HG03521 (cell line): ENCODE measurements at regions not wholly inside any gene's neighbourhood (a gene's known extent, or its start where the extent isn't known, plus 50 kb on each side); places are given as distances from the start of the nearest gene placed in this dataset.
"Not testable (repeated sequence)": the region's sequence is repeated elsewhere in the genome, so short reads cannot be mapped to it uniquely, and the experiment has no call there.

ENCODE experiments used
- ATAC-seq: cut with Tn5 transposase; IDR thresholded peaks from one replicate; pipeline ENCODE4 v1.9.1; 2021; ENCODE audit warnings: mild to moderate bottlenecking, moderate library complexity; ENCODE audit not compliant: unreplicated experiment

- ATAC-seq, result no peak
Measured at GRCh38 chr2:72078773-72079172, 68.9 kb downstream of the CYP26B1 start.

GRCh38 chr2:72077702-72078169 is 69.9 kb downstream of the CYP26B1 start:
- no peak for ATAC-seq

GRCh38 chr2:72073373-72073772 is 74.3 kb downstream of the CYP26B1 start:
- ATAC-seq, result not testable (repeated sequence)

GRCh38 chr2:72064197-72064596 is 83.5 kb downstream of the CYP26B1 start:
- ATAC-seq, result not testable (repeated sequence)

DNA sequence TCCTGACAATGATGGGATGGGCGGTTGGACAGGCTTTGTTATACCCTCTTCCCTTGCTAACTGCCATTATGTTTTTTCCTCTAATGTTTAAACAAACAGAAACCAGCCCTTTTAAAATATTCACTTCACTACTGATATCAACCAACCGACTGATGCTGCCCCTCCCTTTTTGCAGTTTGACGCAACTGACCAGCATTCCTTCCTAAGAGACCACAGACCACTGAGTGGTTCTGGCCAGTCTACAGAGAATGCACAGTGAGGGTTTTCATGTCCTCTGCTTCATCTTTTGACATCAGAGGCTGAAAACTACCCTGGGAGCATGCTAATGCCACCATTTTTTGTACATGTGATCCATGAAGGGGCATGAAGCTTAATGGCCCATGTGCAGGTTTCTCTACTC is 85.3 kb downstream of the CYP26B1 start:
- no peak for ATAC-seq

GRCh38 chr2:72057308-72057707 is 90.4 kb downstream of the CYP26B1 start:
- ATAC-seq, result no peak

- ATAC-seq, result no peak
Measured at GRCh38 chr2:72051971-72052505, 95.6 kb downstream of the CYP26B1 start.

- ATAC-seq, result no peak
Measured at GRCh38 chr2:72051204-72051603, 96.5 kb downstream of the CYP26B1 start.

DNA sequence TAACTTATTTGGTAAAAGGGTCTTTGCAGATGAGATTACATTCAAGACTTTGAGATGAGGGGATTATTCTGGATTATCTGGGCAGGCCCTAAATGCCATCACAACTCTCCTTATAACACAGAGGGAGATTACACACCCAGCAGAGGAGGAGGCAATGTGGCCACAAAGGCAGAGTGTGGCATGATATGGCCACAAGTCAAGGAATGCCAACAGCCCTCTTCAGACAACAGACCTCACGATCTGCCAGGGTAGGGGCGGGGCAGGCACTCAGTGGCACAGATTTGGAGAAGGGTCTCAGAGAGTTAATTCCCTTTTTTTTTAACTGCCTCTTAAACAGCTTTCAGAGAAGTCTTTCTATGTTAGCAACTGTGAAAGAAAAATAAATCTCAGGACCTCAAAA is 96.9 kb downstream of the CYP26B1 start:
- ATAC-seq, result no peak

GRCh38 chr2:72048881-72049477 is 98.7 kb downstream of the CYP26B1 start:
- no peak for ATAC-seq

DNA sequence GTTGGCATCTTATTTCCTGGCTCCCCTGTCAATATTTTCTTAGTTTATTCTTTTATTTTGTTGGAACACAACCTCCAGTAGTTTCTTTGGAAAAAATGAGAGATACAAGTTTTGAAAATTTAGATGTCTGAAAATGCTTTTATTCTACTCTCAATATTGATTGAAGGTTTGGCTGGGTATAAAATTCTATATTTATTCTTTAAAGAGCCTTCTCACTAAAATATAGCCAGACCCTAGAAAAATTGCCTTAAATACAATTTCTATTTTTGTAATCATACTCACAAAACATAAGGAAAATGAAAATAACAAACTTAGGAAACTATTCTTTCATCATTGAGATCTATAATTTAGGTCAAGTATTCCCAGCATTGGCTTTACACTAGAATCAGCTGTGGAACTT is 103.7 kb downstream of the CYP26B1 start:
- no peak for ATAC-seq

- no peak for ATAC-seq
Measured at GRCh38 chr2:72041638-72042111, 106.0 kb downstream of the CYP26B1 start.

- ATAC-seq, result no peak
Measured at GRCh38 chr2:72040629-72041571, 106.8 kb downstream of the CYP26B1 start.

DNA sequence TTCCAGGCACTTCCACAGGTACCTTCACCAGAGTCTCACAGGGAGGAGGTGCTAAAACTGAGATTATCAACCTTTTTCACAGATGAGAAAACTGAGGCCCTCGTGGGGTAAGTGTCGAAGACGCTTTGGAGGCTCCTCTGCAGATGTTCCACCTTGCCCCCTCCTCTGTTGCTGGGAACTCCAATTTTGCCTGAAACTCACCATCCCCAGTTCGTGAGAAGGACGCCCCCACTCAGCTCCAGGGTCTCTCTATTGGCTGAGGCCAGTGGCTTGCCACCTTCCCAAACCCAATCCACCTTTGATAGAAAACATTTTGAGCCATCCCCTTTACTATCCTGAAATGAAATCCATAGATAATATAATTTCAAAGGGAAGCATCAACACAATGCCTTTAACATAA is 109.1 kb downstream of the CYP26B1 start:
- ATAC-seq, result no peak

DNA sequence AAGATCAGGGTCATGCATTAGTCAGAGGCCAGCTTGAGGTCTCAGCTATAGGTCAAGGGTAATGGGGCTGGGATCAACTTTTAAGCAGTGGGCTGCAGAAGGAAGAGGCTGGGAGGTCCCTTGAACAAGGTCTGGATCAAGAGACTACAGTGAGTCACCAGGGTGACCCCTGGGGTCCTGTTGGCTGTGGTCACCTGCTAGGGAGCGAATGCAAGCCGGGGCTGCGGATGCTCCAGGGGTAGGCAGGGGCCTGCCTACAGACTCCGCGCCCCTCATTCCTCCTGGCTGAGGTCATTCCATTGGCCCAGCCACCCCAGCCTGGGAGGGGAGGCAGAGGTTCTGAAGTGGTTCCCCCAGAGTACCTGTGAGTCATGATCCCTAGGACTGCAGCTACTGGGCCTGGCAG is 110.4 kb downstream of the CYP26B1 start:
- ATAC-seq, result no peak

DNA sequence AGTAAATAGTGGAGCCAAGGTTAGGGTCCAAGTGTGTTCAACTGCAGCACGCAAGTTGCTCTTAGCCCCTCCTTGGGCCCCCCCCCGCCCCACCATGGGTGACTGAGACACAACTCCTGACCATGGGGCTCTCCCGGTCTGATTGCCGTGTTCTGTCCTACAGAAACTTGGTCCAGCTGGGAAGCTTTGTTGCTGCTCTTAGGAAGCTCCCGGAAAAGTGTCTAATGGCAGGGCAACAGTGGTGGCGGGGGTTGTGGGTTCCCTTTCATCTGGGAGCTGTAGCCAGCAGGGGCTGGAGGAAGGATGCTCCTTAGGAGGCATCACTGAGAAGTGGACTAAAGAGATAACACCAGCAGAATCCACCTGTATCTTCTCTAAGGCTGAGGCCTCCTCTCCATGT is 111.1 kb downstream of the CYP26B1 start:
- no peak for ATAC-seq

DNA sequence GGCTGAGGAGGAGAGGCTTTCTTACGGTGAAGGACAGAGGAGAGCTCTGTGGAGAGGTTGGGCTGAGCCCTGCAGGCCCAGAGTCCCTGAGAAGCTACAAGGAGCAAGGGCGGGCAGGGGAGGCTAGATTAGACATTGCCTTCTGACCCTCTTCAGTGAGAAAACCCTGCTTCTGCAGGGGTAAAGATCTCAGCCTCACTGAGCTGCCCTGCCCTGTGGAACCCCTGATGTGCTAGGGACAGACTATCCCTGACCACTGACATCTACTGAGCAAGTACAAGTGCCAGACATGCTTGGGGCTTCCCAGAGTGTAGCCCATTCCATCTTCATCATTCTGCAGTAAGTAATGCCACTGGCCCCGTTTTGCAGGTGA is 111.5 kb downstream of the CYP26B1 start:
- ATAC-seq, result no peak

DNA sequence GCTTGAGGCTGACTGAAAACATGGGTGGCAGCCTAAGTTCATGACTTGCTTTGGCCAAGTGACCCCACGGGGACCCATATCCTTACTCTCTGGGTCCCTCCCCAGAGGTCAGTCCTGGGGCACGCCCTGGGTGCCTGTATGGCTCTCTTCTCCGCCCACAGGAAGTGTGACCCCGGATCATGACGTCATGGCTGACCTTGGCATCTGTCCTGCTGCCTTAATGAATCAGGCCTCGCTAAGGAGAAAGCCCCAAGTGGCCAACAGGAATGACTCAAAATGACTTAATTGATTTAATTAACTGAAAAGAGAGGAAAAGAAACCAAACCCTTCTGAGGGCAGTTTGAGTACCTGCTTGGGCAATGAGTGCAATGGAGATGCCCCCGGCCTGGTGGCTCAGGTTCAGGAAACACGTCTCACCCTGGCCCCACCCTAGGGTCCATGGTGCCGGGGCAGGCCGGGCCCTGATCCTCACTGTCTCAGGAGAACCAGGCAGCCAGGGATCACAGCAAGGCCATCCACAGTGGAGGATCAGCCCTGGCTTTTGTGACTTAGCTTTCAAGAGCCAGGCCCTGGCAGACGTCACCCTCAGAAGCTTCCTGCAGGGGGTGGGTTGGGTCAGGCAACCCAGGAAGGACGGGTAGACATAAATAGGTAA is 112.0 kb downstream of the CYP26B1 start:
- ATAC-seq, result no peak

- ATAC-seq, result no peak
Measured at GRCh38 chr2:72034353-72035095, 113.1 kb downstream of the CYP26B1 start.

DNA sequence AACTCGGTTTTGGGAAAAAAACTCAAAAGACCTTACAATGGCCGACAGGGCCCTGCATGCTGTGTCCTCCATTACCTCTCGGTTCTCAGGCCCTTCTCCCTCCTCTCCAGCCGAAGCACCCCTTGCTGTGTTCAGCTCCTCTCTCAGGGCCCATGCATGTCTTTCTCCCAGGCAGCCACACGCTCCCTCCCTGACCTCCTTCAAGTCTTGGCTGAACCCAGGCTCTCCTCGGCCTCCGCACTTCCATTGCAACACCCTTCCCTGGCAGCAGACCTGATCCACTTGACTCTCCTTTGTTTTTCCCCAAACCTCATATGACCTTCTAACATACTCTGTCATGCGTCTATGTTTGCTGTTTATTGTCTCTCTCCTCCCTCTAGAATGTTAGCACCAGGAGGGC is 114.0 kb downstream of the CYP26B1 start:
- ATAC-seq, result no peak
